ENCODE measurements at regions not wholly inside any gene's neighbourhood (a gene's known extent, or its start where the extent isn't known, plus 50 kb on each side); places are given as distances from the start of the nearest gene placed in this dataset.

- Histone ChIP-seq H3K9me3 (replicated peaks; ENCODE audit: low read length) (no peaks in the 10 kb centered on the region), H3K4me1 (ENCODE audit: control insufficient read depth, insufficient read depth, low read length) (peaks cover 28% of the 10 kb centered on the region), H3K4me2 (ENCODE audit: low read length) (peak overlapping the region; percentile 50), H3K9ac (ENCODE audit: low read depth, low read length) (peak overlapping the region; percentile 77), H3K36me3 (ENCODE audit: insufficient read depth, low read length) (no peaks in the 10 kb centered on the region), H3K4me3 (ENCODE audit: low read length) (no peak overlapping the region), H3K27me3 (ENCODE audit: control insufficient read depth, insufficient read depth, low read length) (no peaks in the 10 kb centered on the region)
Measured at GRCh38 chr9:91130796-91131318, 230.9 kb downstream of the AUH start.

- Histone ChIP-seq H3K9me3 (replicated peaks; ENCODE audit: low read length) (no peaks in the 10 kb centered on the region), H3K9ac (ENCODE audit: low read depth, low read length) (peak overlapping the region; percentile 83), H3K4me3 (ENCODE audit: low read length) (no peak overlapping the region), H3K4me2 (ENCODE audit: low read length) (peak overlapping the region; percentile 50), H3K27me3 (ENCODE audit: control insufficient read depth, insufficient read depth, low read length) (no peaks in the 10 kb centered on the region), H3K36me3 (ENCODE audit: insufficient read depth, low read length) (no peaks in the 10 kb centered on the region), H3K4me1 (ENCODE audit: control insufficient read depth, insufficient read depth, low read length) (peaks cover 28% of the 10 kb centered on the region)
Measured at GRCh38 chr9:91131433-91131839, 230.3 kb downstream of the AUH start.

- no peak overlapping the region for H3K4me3 ChIP-seq (ENCODE audit: low read length)
- H3K4me2 ChIP-seq (ENCODE audit: low read length) = no peak overlapping the region
- H3K9ac ChIP-seq (ENCODE audit: low read depth, low read length) = no peak overlapping the region
Measured at GRCh38 chr9:91132576-91133073, 229.1 kb downstream of the AUH start.

GRCh38 chr9:91134608-91135007 is 227.1 kb downstream of the AUH start:
- Histone ChIP-seq H3K9me3 (replicated peaks; ENCODE audit: low read length) (no peaks in the 10 kb centered on the region), H3K4me2 (ENCODE audit: low read length) (no peak overlapping the region), H3K4me3 (ENCODE audit: low read length) (no peak overlapping the region), H3K4me1 (ENCODE audit: control insufficient read depth, insufficient read depth, low read length) (peaks cover 31% of the 10 kb centered on the region), H3K36me3 (ENCODE audit: insufficient read depth, low read length) (no peaks in the 10 kb centered on the region), H3K9ac (ENCODE audit: low read depth, low read length) (no peak overlapping the region), H3K27me3 (ENCODE audit: control insufficient read depth, insufficient read depth, low read length) (no peaks in the 10 kb centered on the region)

More at GRCh38 chr9:91132576-91133073, 229.1 kb downstream of the AUH start:
- H3K4me1 ChIP-seq (ENCODE audit: control insufficient read depth, insufficient read depth, low read length) = peaks cover 23% of the 10 kb centered on the region
- no peaks in the 10 kb centered on the region for H3K9me3 ChIP-seq (replicated peaks; ENCODE audit: low read length)
- no peaks in the 10 kb centered on the region for H3K36me3 ChIP-seq (ENCODE audit: insufficient read depth, low read length)
- H3K27me3 ChIP-seq (ENCODE audit: control insufficient read depth, insufficient read depth, low read length) = no peaks in the 10 kb centered on the region

GRCh38 chr9:91137391-91137790 is 224.3 kb downstream of the AUH start:
- Histone ChIP-seq H3K4me3 (ENCODE audit: low read length) (no peak overlapping the region), H3K4me1 (ENCODE audit: control insufficient read depth, insufficient read depth, low read length) (peaks cover 8% of the 10 kb centered on the region), H3K36me3 (ENCODE audit: insufficient read depth, low read length) (no peaks in the 10 kb centered on the region), H3K9ac (ENCODE audit: low read depth, low read length) (no peak overlapping the region), H3K9me3 (replicated peaks; ENCODE audit: low read length) (no peaks in the 10 kb centered on the region), H3K27me3 (ENCODE audit: control insufficient read depth, insufficient read depth, low read length) (no peaks in the 10 kb centered on the region), H3K4me2 (ENCODE audit: low read length) (no peak overlapping the region)

GRCh38 chr9:91138760-91139159 is 223.0 kb downstream of the AUH start:
- Histone ChIP-seq H3K36me3 (ENCODE audit: insufficient read depth, low read length) (no peaks in the 10 kb centered on the region), H3K27me3 (ENCODE audit: control insufficient read depth, insufficient read depth, low read length) (no peaks in the 10 kb centered on the region), H3K4me1 (ENCODE audit: control insufficient read depth, insufficient read depth, low read length) (peaks cover 8% of the 10 kb centered on the region), H3K9me3 (replicated peaks; ENCODE audit: low read length) (no peaks in the 10 kb centered on the region), H3K4me2 (ENCODE audit: low read length) (no peak overlapping the region), H3K4me3 (ENCODE audit: low read length) (no peak overlapping the region), H3K9ac (ENCODE audit: low read depth, low read length) (no peak overlapping the region)

GRCh38 chr9:91141407-91141965 is 220.2 kb downstream of the AUH start:
- Histone ChIP-seq H3K4me3 (ENCODE audit: low read length) (no peak overlapping the region), H3K9me3 (replicated peaks; ENCODE audit: low read length) (no peaks in the 10 kb centered on the region), H3K27me3 (ENCODE audit: control insufficient read depth, insufficient read depth, low read length) (no peaks in the 10 kb centered on the region), H3K4me2 (ENCODE audit: low read length) (no peak overlapping the region), H3K36me3 (ENCODE audit: insufficient read depth, low read length) (no peaks in the 10 kb centered on the region), H3K4me1 (ENCODE audit: control insufficient read depth, insufficient read depth, low read length) (peaks cover 8% of the 10 kb centered on the region), H3K9ac (ENCODE audit: low read depth, low read length) (no peak overlapping the region)

- no peak overlapping the region for H3K9ac ChIP-seq (ENCODE audit: low read depth, low read length)
- no peak overlapping the region for H3K4me2 ChIP-seq (ENCODE audit: low read length)
- peaks cover 8% of the 10 kb centered on the region for H3K4me1 ChIP-seq (ENCODE audit: control insufficient read depth, insufficient read depth, low read length)
- H3K27me3 ChIP-seq (ENCODE audit: control insufficient read depth, insufficient read depth, low read length) = no peaks in the 10 kb centered on the region
- no peak overlapping the region for H3K4me3 ChIP-seq (ENCODE audit: low read length)
- no peaks in the 10 kb centered on the region for H3K36me3 ChIP-seq (ENCODE audit: insufficient read depth, low read length)
- no peaks in the 10 kb centered on the region for H3K9me3 ChIP-seq (replicated peaks; ENCODE audit: low read length)
Measured at GRCh38 chr9:91143162-91143561, 218.6 kb downstream of the AUH start.

- no peaks in the 10 kb centered on the region for H3K36me3 ChIP-seq (ENCODE audit: insufficient read depth, low read length)
- no peak overlapping the region for H3K4me2 ChIP-seq (ENCODE audit: low read length)
- H3K9me3 ChIP-seq (replicated peaks; ENCODE audit: low read length) = no peaks in the 10 kb centered on the region
- peaks cover 5% of the 10 kb centered on the region for H3K4me1 ChIP-seq (ENCODE audit: control insufficient read depth, insufficient read depth, low read length)
- no peak overlapping the region for H3K9ac ChIP-seq (ENCODE audit: low read depth, low read length)
- H3K4me3 ChIP-seq (ENCODE audit: low read length) = no peak overlapping the region
- no peaks in the 10 kb centered on the region for H3K27me3 ChIP-seq (ENCODE audit: control insufficient read depth, insufficient read depth, low read length)
Measured at GRCh38 chr9:91143642-91144041, 218.1 kb downstream of the AUH start.

GRCh38 chr9:91144769-91145168 is 216.9 kb downstream of the AUH start:
- no peaks in the 10 kb centered on the region for H3K4me1 ChIP-seq (ENCODE audit: control insufficient read depth, insufficient read depth, low read length)
- no peaks in the 10 kb centered on the region for H3K36me3 ChIP-seq (ENCODE audit: insufficient read depth, low read length)
- H3K27me3 ChIP-seq (ENCODE audit: control insufficient read depth, insufficient read depth, low read length) = no peaks in the 10 kb centered on the region
- no peak overlapping the region for H3K4me2 ChIP-seq (ENCODE audit: low read length)
- no peak overlapping the region for H3K9ac ChIP-seq (ENCODE audit: low read depth, low read length)
- no peaks in the 10 kb centered on the region for H3K9me3 ChIP-seq (replicated peaks; ENCODE audit: low read length)
- no peak overlapping the region for H3K4me3 ChIP-seq (ENCODE audit: low read length)

GRCh38 chr9:91145496-91145895 is 216.2 kb downstream of the AUH start:
- no peaks in the 10 kb centered on the region for H3K36me3 ChIP-seq (ENCODE audit: insufficient read depth, low read length)
- no peaks in the 10 kb centered on the region for H3K27me3 ChIP-seq (ENCODE audit: control insufficient read depth, insufficient read depth, low read length)
- H3K9me3 ChIP-seq (replicated peaks; ENCODE audit: low read length) = no peaks in the 10 kb centered on the region
- H3K4me3 ChIP-seq (ENCODE audit: low read length) = no peak overlapping the region
- H3K4me1 ChIP-seq (ENCODE audit: control insufficient read depth, insufficient read depth, low read length) = peaks cover under 1% of the 10 kb centered on the region
- H3K4me2 ChIP-seq (ENCODE audit: low read length) = no peak overlapping the region
- H3K9ac ChIP-seq (ENCODE audit: low read depth, low read length) = no peak overlapping the region

- Histone ChIP-seq H3K4me2 (ENCODE audit: low read length) (no peak overlapping the region), H3K27me3 (ENCODE audit: control insufficient read depth, insufficient read depth, low read length) (no peaks in the 10 kb centered on the region), H3K4me3 (ENCODE audit: low read length) (no peak overlapping the region), H3K36me3 (ENCODE audit: insufficient read depth, low read length) (no peaks in the 10 kb centered on the region), H3K9ac (ENCODE audit: low read depth, low read length) (no peak overlapping the region), H3K4me1 (ENCODE audit: control insufficient read depth, insufficient read depth, low read length) (peaks cover 3% of the 10 kb centered on the region), H3K9me3 (replicated peaks; ENCODE audit: low read length) (no peaks in the 10 kb centered on the region)
Measured at GRCh38 chr9:91146391-91147019, 215.2 kb downstream of the AUH start.

Measured in skeletal muscle satellite cell (primary cell).